NCI-H146 treated with DMSO at 0.1 percent for 48 hours (cell line): ENCODE measurements at regions not wholly inside any gene's neighbourhood (a gene's known extent, or its start where the extent isn't known, plus 50 kb on each side); places are given as distances from the start of the nearest gene placed in this dataset.

Source experiments
- DNase-seq: peaks from one replicate; lab custom pipeline; 2025; ENCODE audit not compliant: unreplicated experiment; lab: John Stamatoyannopoulos, UW

- no peak for DNase-seq
Measured at GRCh38 chr20:6831461-6831860, 64.0 kb downstream of the BMP2 start.

- no peak for DNase-seq
Measured at GRCh38 chr20:6832811-6833210, 65.3 kb downstream of the BMP2 start.

GRCh38 chr20:6835609-6836008, 68.1 kb downstream of the BMP2 start:
- no peak for DNase-seq

- no peak for DNase-seq
Measured at GRCh38 chr20:6836821-6837374, 69.4 kb downstream of the BMP2 start.

GRCh38 chr20:6837730-6838129, 70.2 kb downstream of the BMP2 start:
- no peak for DNase-seq

GRCh38 chr20:6838181-6838826, 70.8 kb downstream of the BMP2 start:
- peak; percentile 97 for DNase-seq

- no peak for DNase-seq
Measured at GRCh38 chr20:6841128-6841527, 73.6 kb downstream of the BMP2 start.

- no peak for DNase-seq
Measured at GRCh38 chr20:6845141-6845540, 77.7 kb downstream of the BMP2 start.

GRCh38 chr20:6848041-6848440, 80.6 kb downstream of the BMP2 start:
- no peak for DNase-seq

GRCh38 chr20:6848992-6849391, 81.5 kb downstream of the BMP2 start:
- no peak for DNase-seq

GRCh38 chr20:6851136-6851535, 83.7 kb downstream of the BMP2 start:
- no peak for DNase-seq

- no peak for DNase-seq
Measured at GRCh38 chr20:6852478-6852877, 85.0 kb downstream of the BMP2 start.

GRCh38 chr20:6855104-6855503, 87.6 kb downstream of the BMP2 start:
- DNase-seq, result no peak

GRCh38 chr20:6855796-6856195, 88.3 kb downstream of the BMP2 start:
- no peak for DNase-seq

- no peak for DNase-seq
Measured at GRCh38 chr20:6857927-6858326, 90.4 kb downstream of the BMP2 start.

GRCh38 chr20:6863355-6863754, 95.9 kb downstream of the BMP2 start:
- no peak for DNase-seq

- DNase-seq, result no peak
Measured at GRCh38 chr20:6863798-6864201, 96.3 kb downstream of the BMP2 start.

- no peak for DNase-seq
Measured at GRCh38 chr20:6864740-6865139, 97.3 kb downstream of the BMP2 start.

GRCh38 chr20:6866741-6867140, 99.3 kb downstream of the BMP2 start:
- DNase-seq, result no peak

GRCh38 chr20:6868861-6869260, 101.4 kb downstream of the BMP2 start:
- DNase-seq, result no peak

- DNase-seq, result no peak
Measured at GRCh38 chr20:6870559-6870958, 103.1 kb downstream of the BMP2 start.

- DNase-seq, result peak; percentile 62
Measured at GRCh38 chr20:6877633-6878032, 110.1 kb downstream of the BMP2 start.
